Kidney epithelial cell (primary cell): ENCODE measurements at regions not wholly inside any gene's neighbourhood (a gene's known extent, or its start where the extent isn't known, plus 50 kb on each side); places are given as distances from the start of the nearest gene placed in this dataset.

Experiments
- DNase-seq: peaks from one replicate; pipeline ENCODE4 v3.0.0-alpha.2; 2010; ENCODE audit warnings: low read depth
- H3K27me3 ChIP-seq: 2 replicates; pipeline ENCODE4 v1.6.0; 2011; ENCODE audit warnings: low read length; ENCODE audit not compliant: control insufficient read depth, insufficient read depth
- H3K36me3 ChIP-seq: 2 replicates; pipeline ENCODE4 v1.5.1; 2011; ENCODE audit warnings: low read length; ENCODE audit not compliant: control insufficient read depth, insufficient read depth
- H3K4me3 ChIP-seq: 2 replicates; pipeline ENCODE4 v1.5.1; 2011; ENCODE audit warnings: low read depth, mild to moderate bottlenecking, control low read depth, low read length
- TF ChIP-seq, protein P1 (sequence below): IDR thresholded peaks from 2 replicates; pipeline ENCODE4 v1.5.1; 2011; ENCODE audit warnings: mild to moderate bottlenecking, moderate library complexity, low read length, control low read depth, inconsistent platforms; ENCODE audit not compliant: insufficient read depth, poor library complexity, severe bottlenecking

DNA sequence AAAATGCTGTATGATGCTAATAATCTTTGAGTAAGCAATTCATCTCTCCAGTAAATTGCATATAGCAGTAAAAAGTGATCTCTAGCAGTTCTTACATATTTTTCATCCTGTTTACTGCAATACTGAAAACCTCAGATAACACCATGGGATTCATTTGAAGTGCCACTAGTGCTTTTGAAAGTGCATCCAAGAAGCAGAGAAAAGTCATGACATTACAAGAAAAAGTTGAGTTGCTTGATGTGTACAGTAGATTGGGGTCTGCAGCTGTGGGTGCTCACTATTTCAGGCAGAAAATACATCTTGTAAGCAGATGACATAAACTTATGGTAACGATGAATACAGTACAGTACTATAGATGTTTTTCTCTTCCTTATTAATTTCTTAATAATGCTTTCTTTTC is 1984.9 kb upstream of the LRRTM1 start:
- no peak for DNase-seq
- no peaks in the 10 kb centered on the region for H3K36me3 ChIP-seq
- H3K27me3 ChIP-seq = no peaks in the 10 kb centered on the region
- TF ChIP-seq, protein P1, sequence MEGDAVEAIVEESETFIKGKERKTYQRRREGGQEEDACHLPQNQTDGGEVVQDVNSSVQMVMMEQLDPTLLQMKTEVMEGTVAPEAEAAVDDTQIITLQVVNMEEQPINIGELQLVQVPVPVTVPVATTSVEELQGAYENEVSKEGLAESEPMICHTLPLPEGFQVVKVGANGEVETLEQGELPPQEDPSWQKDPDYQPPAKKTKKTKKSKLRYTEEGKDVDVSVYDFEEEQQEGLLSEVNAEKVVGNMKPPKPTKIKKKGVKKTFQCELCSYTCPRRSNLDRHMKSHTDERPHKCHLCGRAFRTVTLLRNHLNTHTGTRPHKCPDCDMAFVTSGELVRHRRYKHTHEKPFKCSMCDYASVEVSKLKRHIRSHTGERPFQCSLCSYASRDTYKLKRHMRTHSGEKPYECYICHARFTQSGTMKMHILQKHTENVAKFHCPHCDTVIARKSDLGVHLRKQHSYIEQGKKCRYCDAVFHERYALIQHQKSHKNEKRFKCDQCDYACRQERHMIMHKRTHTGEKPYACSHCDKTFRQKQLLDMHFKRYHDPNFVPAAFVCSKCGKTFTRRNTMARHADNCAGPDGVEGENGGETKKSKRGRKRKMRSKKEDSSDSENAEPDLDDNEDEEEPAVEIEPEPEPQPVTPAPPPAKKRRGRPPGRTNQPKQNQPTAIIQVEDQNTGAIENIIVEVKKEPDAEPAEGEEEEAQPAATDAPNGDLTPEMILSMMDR = no peak
- H3K4me3 ChIP-seq = no peak overlapping the region

DNA sequence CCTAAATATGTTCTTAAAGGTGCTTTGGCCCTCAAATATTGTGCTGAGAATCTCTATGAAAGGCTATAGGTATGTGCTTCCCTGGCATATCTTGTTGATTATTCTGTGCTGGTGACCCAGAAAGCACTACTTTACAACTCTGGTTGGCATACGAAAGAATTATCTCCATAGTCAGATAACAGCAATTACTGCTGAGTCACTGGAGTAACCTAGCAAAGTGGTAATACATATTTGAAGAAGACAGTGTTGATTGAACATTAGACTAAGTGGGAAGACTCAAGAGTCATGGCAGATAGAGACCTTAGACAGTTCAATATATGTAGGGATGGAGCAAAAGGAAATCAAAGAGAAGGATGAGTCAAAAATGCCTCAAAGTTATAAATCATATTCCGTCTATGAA is 1978.5 kb upstream of the LRRTM1 start:
- Histone ChIP-seq H3K27me3 (no peaks in the 10 kb centered on the region), H3K36me3 (no peaks in the 10 kb centered on the region), H3K4me3 (no peak overlapping the region)
- no peak for DNase-seq
- TF ChIP-seq, protein P1 = no peak

DNA sequence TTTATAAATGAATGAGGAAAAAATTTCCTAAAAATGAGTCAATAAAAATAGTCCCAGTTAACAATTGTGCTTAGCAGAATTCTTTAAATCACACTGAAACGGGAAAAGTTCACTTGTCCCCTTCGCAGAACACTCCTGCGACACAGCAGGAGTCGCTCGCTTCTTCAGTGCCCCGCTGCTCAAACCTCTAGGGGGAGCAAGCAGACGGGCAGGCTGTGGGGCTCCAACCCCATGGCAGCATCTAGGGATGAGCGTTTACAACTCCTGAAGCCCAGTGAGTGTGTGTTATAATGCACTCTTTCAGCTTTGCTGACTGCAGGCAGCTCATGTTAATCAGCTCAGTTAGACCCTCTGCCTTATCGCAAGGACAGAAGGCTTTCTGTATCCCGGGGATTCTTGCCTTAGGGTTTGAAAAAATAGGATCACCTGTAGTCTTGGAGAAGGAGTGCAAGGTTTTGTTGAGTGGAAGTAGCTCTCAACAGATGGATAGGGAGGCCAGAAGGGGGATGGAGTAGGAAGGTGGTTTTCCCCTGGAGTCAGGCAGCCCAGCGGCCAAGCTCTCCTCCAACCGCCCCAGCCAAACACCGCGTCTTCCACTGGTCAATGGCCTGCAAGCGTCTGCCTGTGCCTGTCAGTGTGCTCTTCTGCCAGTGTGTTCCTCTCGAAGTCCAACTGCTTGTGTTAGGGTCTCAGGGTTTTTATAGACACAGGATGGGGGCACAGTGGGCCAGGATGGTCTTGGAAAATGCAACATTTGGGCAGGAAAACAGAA is 1977.7 kb upstream of the LRRTM1 start:
- TF ChIP-seq, protein P1 = peak; percentile 10
- DNase-seq = no peak
- H3K27me3 ChIP-seq = no peaks in the 10 kb centered on the region
- H3K4me3 ChIP-seq = no peak overlapping the region
- no peaks in the 10 kb centered on the region for H3K36me3 ChIP-seq

DNA sequence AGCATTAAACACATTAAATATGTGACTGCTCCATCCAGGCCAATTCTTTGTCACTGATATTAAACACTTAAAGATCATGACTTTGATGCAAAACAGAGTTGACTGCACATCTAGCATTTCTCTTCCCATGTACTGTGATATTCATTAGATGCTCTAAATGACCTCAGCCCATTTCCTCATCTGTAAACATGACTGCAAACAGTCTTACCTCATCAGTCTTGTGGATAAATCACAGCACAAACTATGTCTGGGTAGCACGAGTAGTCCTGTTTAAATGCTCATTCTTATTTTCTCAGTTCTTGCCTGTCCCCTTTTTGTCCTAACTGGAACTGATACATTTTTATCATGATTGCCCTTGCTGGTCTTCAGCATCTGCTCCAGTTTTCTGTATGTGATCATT is 1974.8 kb upstream of the LRRTM1 start:
- TF ChIP-seq, protein P1 = no peak
- Histone ChIP-seq H3K4me3 (no peak overlapping the region), H3K36me3 (no peaks in the 10 kb centered on the region), H3K27me3 (no peaks in the 10 kb centered on the region)
- DNase-seq = no peak

DNA sequence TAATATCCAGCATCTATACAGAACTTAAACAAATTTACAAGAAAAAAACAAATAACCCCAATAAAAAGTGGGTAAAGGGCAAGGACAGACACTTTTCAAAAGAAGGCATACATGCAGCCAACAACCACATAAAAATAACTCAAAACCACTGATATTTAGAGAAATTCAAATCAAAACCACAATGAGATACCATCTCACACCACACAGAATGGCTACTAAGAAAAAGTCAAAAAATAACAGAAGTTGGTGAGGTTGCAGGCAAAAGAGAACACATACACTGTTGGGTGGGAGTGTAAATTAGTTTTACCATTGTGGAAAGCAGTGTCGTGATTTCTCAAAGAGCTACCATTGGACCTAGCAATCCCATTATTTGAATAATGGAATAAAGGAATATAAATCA is 1973.9 kb upstream of the LRRTM1 start:
- TF ChIP-seq, protein P1 = no peak
- no peak for DNase-seq
- H3K4me3 ChIP-seq = no peak overlapping the region

DNA sequence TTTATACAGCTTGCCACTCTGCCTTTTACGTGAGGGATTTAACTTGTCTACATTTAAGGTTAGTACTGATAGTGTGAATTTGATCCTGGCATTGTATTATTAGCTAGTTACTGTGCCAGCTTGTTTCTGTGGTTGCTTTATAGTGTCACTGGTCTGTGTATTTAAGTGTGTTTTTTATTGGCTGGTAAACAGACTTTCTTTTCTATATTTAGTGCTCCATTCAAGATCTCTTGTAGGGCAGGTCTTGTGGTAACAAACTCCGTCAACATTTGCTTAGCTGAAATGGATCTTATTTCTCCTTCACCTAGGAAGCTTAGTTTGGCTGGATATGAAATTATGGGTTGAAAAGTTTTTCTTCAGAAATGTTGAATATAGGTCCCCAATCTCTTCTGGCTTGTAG is 1971.0 kb upstream of the LRRTM1 start:
- H3K36me3 ChIP-seq = no peaks in the 10 kb centered on the region
- no peak for DNase-seq
- TF ChIP-seq, protein P1 = no peak
- H3K4me3 ChIP-seq = no peak overlapping the region
- no peaks in the 10 kb centered on the region for H3K27me3 ChIP-seq

More for the DNA sequence above, 1973.9 kb upstream of the LRRTM1 start:
- H3K27me3 ChIP-seq = no peaks in the 10 kb centered on the region
- H3K36me3 ChIP-seq = no peaks in the 10 kb centered on the region
